ENCODE measurements at regions not wholly inside any gene's neighbourhood (a gene's known extent, or its start where the extent isn't known, plus 50 kb on each side); places are given as distances from the start of the nearest gene placed in this dataset.

- TF ChIP-seq ZNF646 (CRISPR knock-in tag; IDR thresholded peaks at IDR 0.05) (no peak), GMEB1 (CRISPR knock-in tag; IDR thresholded peaks at IDR 0.05; ENCODE audit: borderline replicate concordance) (no peak), POLR2AphosphoS5 (IDR thresholded peaks at IDR 0.05; ENCODE audit: low read depth, low read length) (no peak)
Measured at GRCh38 chr13:57877601-57878000, 246.1 kb downstream of the PCDH17 start (continued).

- Histone ChIP-seq H3K79me2 (ENCODE audit: insufficient read depth, low read length) (no peaks in the 10 kb centered on the region), H4K20me1 (ENCODE audit: insufficient read depth, low read length) (no peaks in the 10 kb centered on the region), H3K9ac (ENCODE audit: insufficient read depth, low read depth, low read length) (no peak overlapping the region), H3K4me1 (ENCODE audit: insufficient read depth, low read length) (no peaks in the 10 kb centered on the region), H3K36me3 (replicated peaks in 1 of 2; ENCODE audit: control insufficient read depth in 1 of 2, insufficient read depth in 2 of 2, low read length in 2 of 2) (no peaks in the 10 kb centered on the region), H3K27ac (ENCODE audit: extremely low read length, insufficient read depth, low read length) (no peak overlapping the region), H3K27me3 (ENCODE audit: control insufficient read depth in 1 of 2, insufficient read depth in 2 of 2, low read length in 2 of 2) (no peaks in the 10 kb centered on the region), H3K4me3 (replicated peaks in 1 of 3; ENCODE audit: insufficient read depth in 1 of 3, low read depth in 2 of 3, low read length in 3 of 3) (no peak overlapping the region), H2AFZ (ENCODE audit: low read length) (no peak overlapping the region), H3K4me2 (ENCODE audit: low read depth, low read length) (no peak overlapping the region), H3K9me3 (ENCODE audit: low read length) (peaks cover 89% of the 10 kb centered on the region)
- in situ Hi-C loops (cut with HindIII; ENCODE audit: extremely low pct_ligation_motif_present, low pct_unique_long_range_greater_than_20kb), result no loop called here
- ATAC-seq (no peak), FAIRE-seq (no peak), DNase-seq (ENCODE audit: low spot score) (no peak)
- POLR2A ChIA-PET, result no interaction called here
- intact Hi-C loops (cut with micrococcal nuclease; ENCODE audit: unreplicated experiment), result no loop called here
- WGBS (ENCODE audit: low lambda C conversion rate), result 3% methylated on average over 2 of the region's 2 CpGs
- no TSS peak for BruUV-seq (replicated peaks)
- CTCF ChIA-PET (ENCODE audit: low intra/inter-chr PET ratio, low total read pairs), result no interaction called here
- TF ChIP-seq AHR (CRISPR knock-in tag; IDR thresholded peaks at IDR 0.05) (no peak), IKZF5 (CRISPR knock-in tag; IDR thresholded peaks at IDR 0.05) (no peak), EZH2 (conservative IDR thresholded peaks at IDR 0.05; ENCODE audit: low read depth, low read length) (no peak), ZNF687 (CRISPR knock-in tag; IDR thresholded peaks at IDR 0.05) (no peak), ZNF274 (CRISPR knock-in tag; IDR thresholded peaks at IDR 0.05) (no peak), BHLHE40 (IDR thresholded peaks at IDR 0.05; ENCODE audit: low read length) (no peak), KDM5B (CRISPR knock-in tag; IDR thresholded peaks at IDR 0.05; ENCODE audit: borderline replicate concordance) (no peak)
Measured at GRCh38 chr13:57878291-57878690, 246.7 kb downstream of the PCDH17 start.

All from HepG2 (cell line).